SK-N-MC (cell line): ENCODE measurements at regions not wholly inside any gene's neighbourhood (a gene's known extent, or its start where the extent isn't known, plus 50 kb on each side); places are given as distances from the start of the nearest gene placed in this dataset.
"Not testable (repeated sequence)": the region's sequence is repeated elsewhere in the genome, so short reads cannot be mapped to it uniquely, and the experiment has no call there.

Source experiments
- EZH2 ChIP-seq: fragments of 200-600 bp; sonication (generic); IDR thresholded peaks from one replicate; pipeline ENCODE4 v1.6.1; 2017; ENCODE audit warnings: antibody characterized with exemption
- FOXP2 ChIP-seq: optimal IDR thresholded peaks from 2 replicates; pipeline ENCODE3; 2011; ENCODE audit warnings: mild to moderate bottlenecking, moderate library complexity; ENCODE audit not compliant: insufficient read depth; ENCODE audit errors: extremely low read length, control extremely low read depth
- POLR2AphosphoS5 ChIP-seq: IDR thresholded peaks from 2 replicates; pipeline ENCODE4 v1.6.1; 2012; ENCODE audit warnings: mild to moderate bottlenecking, low read depth, low read length, borderline replicate concordance

GRCh38 chr2:131606366-131606765, 78.7 kb downstream of the CCDC74A start:
- TF ChIP-seq EZH2, POLR2AphosphoS5, FOXP2: not testable (repeated sequence)
